Fibroblast of villous mesenchyme (primary cell): ENCODE measurements at regions not wholly inside any gene's neighbourhood (a gene's known extent, or its start where the extent isn't known, plus 50 kb on each side); places are given as distances from the start of the nearest gene placed in this dataset.

Source experiments
- DNase-seq: peaks from one replicate; pipeline ENCODE4 v3.0.0-alpha.2; 2010; ENCODE audit warnings: low read depth
- H3K4me3 ChIP-seq: 2 replicates; pipeline ENCODE4 v1.5.1; 2011; ENCODE audit warnings: low read depth, mild to moderate bottlenecking, low read length
- TF ChIP-seq, protein P1 (sequence below): IDR thresholded peaks from 2 replicates; pipeline ENCODE4 v1.5.1; 2012; ENCODE audit warnings: low read depth, mild to moderate bottlenecking, low read length; ENCODE audit not compliant: insufficient read depth

- TF ChIP-seq, protein P1, sequence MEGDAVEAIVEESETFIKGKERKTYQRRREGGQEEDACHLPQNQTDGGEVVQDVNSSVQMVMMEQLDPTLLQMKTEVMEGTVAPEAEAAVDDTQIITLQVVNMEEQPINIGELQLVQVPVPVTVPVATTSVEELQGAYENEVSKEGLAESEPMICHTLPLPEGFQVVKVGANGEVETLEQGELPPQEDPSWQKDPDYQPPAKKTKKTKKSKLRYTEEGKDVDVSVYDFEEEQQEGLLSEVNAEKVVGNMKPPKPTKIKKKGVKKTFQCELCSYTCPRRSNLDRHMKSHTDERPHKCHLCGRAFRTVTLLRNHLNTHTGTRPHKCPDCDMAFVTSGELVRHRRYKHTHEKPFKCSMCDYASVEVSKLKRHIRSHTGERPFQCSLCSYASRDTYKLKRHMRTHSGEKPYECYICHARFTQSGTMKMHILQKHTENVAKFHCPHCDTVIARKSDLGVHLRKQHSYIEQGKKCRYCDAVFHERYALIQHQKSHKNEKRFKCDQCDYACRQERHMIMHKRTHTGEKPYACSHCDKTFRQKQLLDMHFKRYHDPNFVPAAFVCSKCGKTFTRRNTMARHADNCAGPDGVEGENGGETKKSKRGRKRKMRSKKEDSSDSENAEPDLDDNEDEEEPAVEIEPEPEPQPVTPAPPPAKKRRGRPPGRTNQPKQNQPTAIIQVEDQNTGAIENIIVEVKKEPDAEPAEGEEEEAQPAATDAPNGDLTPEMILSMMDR: no peak
- no peak for DNase-seq
- H3K4me3 ChIP-seq: no peak overlapping the region
Measured at GRCh38 chr5:60489377-60489776, 210.6 kb downstream of the DEPDC1B start.

- TF ChIP-seq, protein P1: no peak
- DNase-seq: no peak
- no peak overlapping the region for H3K4me3 ChIP-seq
Measured at GRCh38 chr5:60488466-60489130, 211.4 kb downstream of the DEPDC1B start.

- no peak for DNase-seq
- no peak overlapping the region for H3K4me3 ChIP-seq
- TF ChIP-seq, protein P1: no peak
Measured at GRCh38 chr5:60487885-60488442, 212.0 kb downstream of the DEPDC1B start.

- DNase-seq: peak; percentile 22
- TF ChIP-seq, protein P1: no peak
- H3K4me3 ChIP-seq: no peak overlapping the region
Measured at GRCh38 chr5:60487476-60487875, 212.5 kb downstream of the DEPDC1B start.

DNA sequence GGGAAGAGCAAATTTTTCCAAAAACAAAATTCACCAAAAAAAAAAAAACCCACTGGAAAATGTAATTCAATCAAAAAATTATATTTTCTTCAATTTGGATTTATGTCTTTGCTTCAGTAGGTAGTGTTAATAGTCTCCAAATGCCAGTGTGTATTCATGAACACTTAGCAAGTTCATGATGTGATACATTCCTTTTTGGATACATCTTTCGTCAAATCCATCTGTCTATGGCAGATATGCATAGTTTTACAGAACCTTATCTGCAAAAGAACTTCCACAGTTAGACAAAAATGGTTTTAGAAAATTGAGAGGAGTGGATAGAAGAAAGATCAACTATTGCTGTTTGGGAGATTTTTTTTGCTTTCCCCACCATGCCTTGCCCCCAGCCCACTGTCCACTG, 214.6 kb downstream of the DEPDC1B start:
- TF ChIP-seq, protein P1: no peak
- H3K4me3 ChIP-seq: no peak overlapping the region
- no peak for DNase-seq

GRCh38 chr5:60483050-60483449, 216.9 kb downstream of the DEPDC1B start:
- TF ChIP-seq, protein P1: no peak

DNA sequence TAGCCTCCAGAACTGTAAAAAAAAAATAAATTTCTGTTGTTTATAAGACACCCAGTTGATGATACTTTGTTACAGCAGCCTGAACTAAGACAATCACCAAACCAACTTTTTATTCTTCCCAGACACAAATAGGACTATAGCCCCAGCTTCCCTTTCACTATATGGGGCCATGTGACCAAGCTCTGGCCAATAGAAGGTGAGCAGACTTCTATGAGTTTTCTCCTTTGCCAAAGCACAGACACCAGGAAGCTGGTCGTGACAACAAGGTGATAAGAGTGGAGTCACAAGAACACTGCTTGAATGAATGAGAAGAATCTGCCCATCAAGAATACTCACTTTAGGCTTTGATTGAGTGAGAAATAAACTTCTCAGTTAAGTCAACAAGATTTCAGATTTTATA, 217.7 kb downstream of the DEPDC1B start:
- DNase-seq: no peak
- H3K4me3 ChIP-seq: no peak overlapping the region
- TF ChIP-seq, protein P1: no peak

More at GRCh38 chr5:60483050-60483449, 216.9 kb downstream of the DEPDC1B start:
- H3K4me3 ChIP-seq: no peak overlapping the region
- DNase-seq: no peak
